Esophagus muscularis mucosa (tissue), 4 donors: ENCODE measurements at regions not wholly inside any gene's neighbourhood (a gene's known extent, or its start where the extent isn't known, plus 50 kb on each side); places are given as distances from the start of the nearest gene placed in this dataset.

Experiments used
- DNase-seq: peaks from one replicate; pipeline ENCODE4 v3.0.0-alpha.2; 2017; ENCODE audit errors: extremely low spot score
- H3K27ac ChIP-seq, 4 donors: fragments of 200-600 bp; sonication (generic); replicated peaks in 1 of 4; 1 replicate in 3 of 4; 2 replicates in 1 of 4; pipeline ENCODE4 v1.5.1; 2016 to 2019; ENCODE audit warnings: mild to moderate bottlenecking in 1 of 4
- H3K27me3 ChIP-seq, 4 donors: fragments of 200-600 bp; sonication (generic); one replicate each; pipeline versions ENCODE4 v1.5.1 to v1.6.0; 2016 to 2019
- H3K36me3 ChIP-seq, 4 donors: fragments of 200-600 bp; sonication (generic); one replicate each; pipeline ENCODE4 v1.5.1; 2016 to 2019
- H3K4me1 ChIP-seq, 4 donors: fragments of 200-600 bp; sonication (generic); one replicate each; pipeline ENCODE4 v1.5.1; 2016 to 2019
- H3K4me3 ChIP-seq, 4 donors: fragments of 200-600 bp; sonication (generic); 1 replicate in 2 of 4; 2 replicates in 2 of 4; pipeline ENCODE4 v1.5.1; 2016 to 2019; ENCODE audit warnings: mild to moderate bottlenecking in 4 of 4, moderate library complexity in 1 of 4
- H3K9me3 ChIP-seq, 4 donors: fragments of 200-600 bp; sonication (generic); 1 replicate in 3 of 4; 2 replicates in 1 of 4; pipeline ENCODE4 v1.5.1; 2016 to 2019
- EP300 ChIP-seq: sonication (generic); formaldehyde crosslinking; IDR thresholded peaks from one replicate; pipeline ENCODE4 v1.6.1; 2017; ENCODE audit warnings: antibody characterized with exemption
- POLR2A ChIP-seq: fragments of 450-650 bp; IDR thresholded peaks from one replicate; pipeline ENCODE4 v1.6.1; 2017; ENCODE audit warnings: antibody characterized with exemption, moderate library complexity, mild to moderate bottlenecking, low read depth
- POLR2AphosphoS5 ChIP-seq, 2 donors: sonication (generic); formaldehyde crosslinking; IDR thresholded peaks; one replicate each; pipeline ENCODE4 v1.6.1; 2017; ENCODE audit warnings: antibody characterized with exemption in 2 of 2
- WGBS: methylation state at CpG from one replicate; pipeline ENCODE4 v1.1.5; 2018; 5-methylcytosine and 5-hydroxymethylcytosine counted together
- intact Hi-C: fragments of 100-400 bp; cut with DNase I; formaldehyde crosslinking; loops from one replicate; pipeline ENCODE4 v1.15.1; 2023
- TF ChIP-seq, protein P1 (sequence below), 3 experiments: fragments of 200-600 bp in 2 of 3; fragments of 450-650 bp in 1 of 3; sonication (generic) in 2 of 3; IDR thresholded peaks; one replicate each; pipeline ENCODE4 v1.5.1; 2017 to 2019; ENCODE audit warnings: antibody characterized with exemption in 3 of 3, mild to moderate bottlenecking in 2 of 3, moderate library complexity in 1 of 3

- no peak for DNase-seq
- WGBS: 49% methylated on average over 2 of the region's 2 CpGs
- intact Hi-C loops: no loop called here
- no peaks in the 10 kb centered on the region for H3K9me3 ChIP-seq
- no peaks in the 10 kb centered on the region for H3K36me3 ChIP-seq
- H3K4me1 ChIP-seq: no peaks in the 10 kb centered on the region
- TF ChIP-seq POLR2AphosphoS5 (IDR thresholded peaks at IDR 0.05) (no peak), POLR2A (no peak), EP300 (no peak)
- TF ChIP-seq, protein P1, sequence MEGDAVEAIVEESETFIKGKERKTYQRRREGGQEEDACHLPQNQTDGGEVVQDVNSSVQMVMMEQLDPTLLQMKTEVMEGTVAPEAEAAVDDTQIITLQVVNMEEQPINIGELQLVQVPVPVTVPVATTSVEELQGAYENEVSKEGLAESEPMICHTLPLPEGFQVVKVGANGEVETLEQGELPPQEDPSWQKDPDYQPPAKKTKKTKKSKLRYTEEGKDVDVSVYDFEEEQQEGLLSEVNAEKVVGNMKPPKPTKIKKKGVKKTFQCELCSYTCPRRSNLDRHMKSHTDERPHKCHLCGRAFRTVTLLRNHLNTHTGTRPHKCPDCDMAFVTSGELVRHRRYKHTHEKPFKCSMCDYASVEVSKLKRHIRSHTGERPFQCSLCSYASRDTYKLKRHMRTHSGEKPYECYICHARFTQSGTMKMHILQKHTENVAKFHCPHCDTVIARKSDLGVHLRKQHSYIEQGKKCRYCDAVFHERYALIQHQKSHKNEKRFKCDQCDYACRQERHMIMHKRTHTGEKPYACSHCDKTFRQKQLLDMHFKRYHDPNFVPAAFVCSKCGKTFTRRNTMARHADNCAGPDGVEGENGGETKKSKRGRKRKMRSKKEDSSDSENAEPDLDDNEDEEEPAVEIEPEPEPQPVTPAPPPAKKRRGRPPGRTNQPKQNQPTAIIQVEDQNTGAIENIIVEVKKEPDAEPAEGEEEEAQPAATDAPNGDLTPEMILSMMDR (IDR thresholded peaks at IDR 0.05): no peak
- H3K27ac ChIP-seq: no peak overlapping the region
- no peak overlapping the region for H3K4me3 ChIP-seq
- H3K27me3 ChIP-seq: no peaks in the 10 kb centered on the region
These were observed 265.3 kb upstream of the BMP2 start for GRCh38 chr20:6502219-6502618.

DNA sequence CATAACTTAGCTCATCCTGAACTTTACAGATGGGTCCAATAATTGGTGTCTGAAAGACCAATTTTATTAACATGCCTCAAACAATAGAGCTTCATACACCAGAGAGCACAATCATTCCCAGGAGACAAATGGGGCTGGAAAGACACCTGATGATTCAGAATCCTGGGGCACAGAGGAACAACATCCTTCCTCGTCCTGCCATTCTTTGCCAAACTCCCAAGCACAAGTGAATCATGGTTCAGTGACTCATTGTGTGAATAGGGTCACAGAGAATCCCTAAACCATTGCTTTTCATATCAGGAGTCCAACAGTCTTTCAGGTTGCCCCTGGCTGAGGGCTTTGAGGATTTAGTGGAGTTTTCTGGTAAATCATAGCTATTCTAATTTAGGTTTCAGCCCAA is 266.4 kb upstream of the BMP2 start:
- DNase-seq: no peak
- WGBS: 75% methylated on average over 1 of the region's 1 CpG
- Histone ChIP-seq H3K36me3 (no peaks in the 10 kb centered on the region), H3K4me3 (no peak overlapping the region), H3K27me3 (no peaks in the 10 kb centered on the region), H3K4me1 (no peaks in the 10 kb centered on the region), H3K27ac (no peak overlapping the region), H3K9me3 (no peaks in the 10 kb centered on the region)
- TF ChIP-seq EP300: no peak
- TF ChIP-seq POLR2A: no peak
- TF ChIP-seq, protein P1 (IDR thresholded peaks at IDR 0.05): no peak
- TF ChIP-seq POLR2AphosphoS5 (IDR thresholded peaks at IDR 0.05): no peak
- intact Hi-C loops: no loop called here

DNA sequence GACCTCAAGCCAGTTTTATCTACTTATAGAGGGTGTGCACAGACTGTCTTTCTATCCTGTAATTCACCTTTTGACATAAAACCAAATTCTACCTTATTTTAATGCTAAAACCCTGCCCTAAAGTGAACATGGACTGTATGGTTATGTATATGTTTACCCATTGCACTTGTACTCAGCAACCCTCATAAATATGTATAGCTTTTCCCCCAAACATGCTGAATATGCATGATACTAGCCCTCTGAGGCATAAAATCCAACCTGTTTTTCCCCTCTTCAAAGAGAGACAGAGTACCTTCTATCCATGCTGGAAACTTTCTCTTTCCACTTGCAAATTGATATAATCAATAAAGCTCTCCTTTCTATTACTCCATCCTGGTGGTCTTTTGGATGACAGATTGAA is 267.9 kb upstream of the BMP2 start:
- TF ChIP-seq EP300 (no peak), POLR2AphosphoS5 (IDR thresholded peaks at IDR 0.05) (no peak), POLR2A (no peak)
- TF ChIP-seq, protein P1 (IDR thresholded peaks at IDR 0.05): no peak
- Histone ChIP-seq H3K4me1 (no peaks in the 10 kb centered on the region), H3K27me3 (no peaks in the 10 kb centered on the region), H3K36me3 (no peaks in the 10 kb centered on the region), H3K4me3 (no peak overlapping the region), H3K27ac (no peak overlapping the region), H3K9me3 (no peaks in the 10 kb centered on the region)
- no peak for DNase-seq
- intact Hi-C loops: no loop called here

- TF ChIP-seq POLR2AphosphoS5 (IDR thresholded peaks at IDR 0.05) (no peak), EP300 (no peak), POLR2A (no peak)
- TF ChIP-seq, protein P1 (IDR thresholded peaks at IDR 0.05): no peak
- Histone ChIP-seq H3K36me3 (no peaks in the 10 kb centered on the region), H3K27me3 (no peaks in the 10 kb centered on the region), H3K4me1 (no peaks in the 10 kb centered on the region), H3K4me3 (no peak overlapping the region), H3K27ac (no peak overlapping the region), H3K9me3 (no peaks in the 10 kb centered on the region)
- DNase-seq: no peak
- intact Hi-C loops: no loop called here
These were observed 270.6 kb upstream of the BMP2 start for GRCh38 chr20:6496874-6497273.

- DNase-seq: no peak
- Histone ChIP-seq H3K27ac (no peak overlapping the region), H3K27me3 (no peaks in the 10 kb centered on the region), H3K9me3 (no peaks in the 10 kb centered on the region), H3K36me3 (no peaks in the 10 kb centered on the region), H3K4me1 (no peaks in the 10 kb centered on the region), H3K4me3 (no peak overlapping the region)
- TF ChIP-seq POLR2AphosphoS5 (IDR thresholded peaks at IDR 0.05) (no peak), POLR2A (no peak), EP300 (no peak)
- TF ChIP-seq, protein P1 (IDR thresholded peaks at IDR 0.05): no peak
- intact Hi-C loops: no loop called here
- 92% methylated on average over 1 of the region's 1 CpG for WGBS
These were observed 271.6 kb upstream of the BMP2 start for GRCh38 chr20:6495907-6496306.
